Esophagus muscularis mucosa (tissue), 4 donors: ENCODE measurements at regions not wholly inside any gene's neighbourhood (a gene's known extent, or its start where the extent isn't known, plus 50 kb on each side); places are given as distances from the start of the nearest gene placed in this dataset.

Source experiments
- CTCF ChIP-seq, 3 experiments: fragments of 200-600 bp in 2 of 3; fragments of 450-650 bp in 1 of 3; sonication (generic) in 2 of 3; IDR thresholded peaks; one replicate each; pipeline ENCODE4 v1.5.1; 2017 to 2019; ENCODE audit warnings: antibody characterized with exemption in 3 of 3, mild to moderate bottlenecking in 2 of 3, moderate library complexity in 1 of 3
- EP300 ChIP-seq: sonication (generic); formaldehyde crosslinking; IDR thresholded peaks from one replicate; pipeline ENCODE4 v1.6.1; 2017; ENCODE audit warnings: antibody characterized with exemption
- POLR2A ChIP-seq: fragments of 450-650 bp; IDR thresholded peaks from one replicate; pipeline ENCODE4 v1.6.1; 2017; ENCODE audit warnings: antibody characterized with exemption, moderate library complexity, mild to moderate bottlenecking, low read depth

- TF ChIP-seq CTCF (IDR thresholded peaks at IDR 0.05) (no peak), POLR2A (no peak), EP300 (no peak)
Observed at GRCh38 chr19:30228835-30229524, 143.2 kb upstream of the ZNF536 start.
